HG03039 (cell line): ENCODE measurements at regions not wholly inside any gene's neighbourhood (a gene's known extent, or its start where the extent isn't known, plus 50 kb on each side); places are given as distances from the start of the nearest gene placed in this dataset.
A peak's percentile ranks its signal among the peaks of the same experiment; 100 is the strongest.
"Not testable (repeated sequence)": the region's sequence is repeated elsewhere in the genome, so short reads cannot be mapped to it uniquely, and the experiment has no call there.

ENCODE experiments used
- ATAC-seq: cut with Tn5 transposase; IDR thresholded peaks from one replicate; pipeline ENCODE4 v1.9.1; 2021; ENCODE audit warnings: mild to moderate bottlenecking, moderate library complexity; ENCODE audit not compliant: unreplicated experiment

- ATAC-seq = no peak
Measured at GRCh38 chr11:96506953-96507354, 117.1 kb downstream of the JRKL start.

- ATAC-seq = no peak
Measured at GRCh38 chr11:96508861-96509260, 119.0 kb downstream of the JRKL start.

GRCh38 chr11:96520939-96521338 is 131.1 kb downstream of the JRKL start:
- no peak for ATAC-seq

- ATAC-seq = no peak
Measured at GRCh38 chr11:96523656-96524055, 133.8 kb downstream of the JRKL start.

GRCh38 chr11:96524475-96524874 is 134.7 kb downstream of the JRKL start:
- ATAC-seq = no peak

GRCh38 chr11:96530473-96530872 is 140.7 kb downstream of the JRKL start:
- no peak for ATAC-seq

- peak; percentile 48 for ATAC-seq
Measured at GRCh38 chr11:96538104-96538503, 148.3 kb downstream of the JRKL start.

GRCh38 chr11:96538622-96539021 is 148.8 kb downstream of the JRKL start:
- ATAC-seq = no peak

- ATAC-seq = no peak
Measured at GRCh38 chr11:96540875-96541274, 151.1 kb downstream of the JRKL start.

- ATAC-seq = no peak
Measured at GRCh38 chr11:96543177-96543576, 153.4 kb downstream of the JRKL start.

- ATAC-seq = not testable (repeated sequence)
Measured at GRCh38 chr11:96545192-96545591, 155.4 kb downstream of the JRKL start.

- no peak for ATAC-seq
Measured at GRCh38 chr11:96551136-96551535, 161.3 kb downstream of the JRKL start.

- ATAC-seq = no peak
Measured at GRCh38 chr11:96554236-96554820, 164.5 kb downstream of the JRKL start.

GRCh38 chr11:96555826-96556225 is 166.0 kb downstream of the JRKL start:
- ATAC-seq = not testable (repeated sequence)

GRCh38 chr11:96560727-96561126 is 170.9 kb downstream of the JRKL start:
- ATAC-seq = not testable (repeated sequence)

- no peak for ATAC-seq
Measured at GRCh38 chr11:96567176-96567575, 177.4 kb downstream of the JRKL start.

GRCh38 chr11:96567667-96568066 is 177.9 kb downstream of the JRKL start:
- ATAC-seq = no peak

- no peak for ATAC-seq
Measured at GRCh38 chr11:96576383-96576782, 186.6 kb downstream of the JRKL start.

- no peak for ATAC-seq
Measured at GRCh38 chr11:96578379-96578778, 188.6 kb downstream of the JRKL start.

GRCh38 chr11:96579656-96580055 is 189.8 kb downstream of the JRKL start:
- no peak for ATAC-seq

GRCh38 chr11:96580476-96581040 is 190.7 kb downstream of the JRKL start:
- no peak for ATAC-seq

- not testable (repeated sequence) for ATAC-seq
Measured at GRCh38 chr11:96585944-96586880, 196.4 kb downstream of the JRKL start.
